T-helper 17 cell (primary cell): ENCODE measurements at regions not wholly inside any gene's neighbourhood (a gene's known extent, or its start where the extent isn't known, plus 50 kb on each side); places are given as distances from the start of the nearest gene placed in this dataset.

Source experiments
- ATAC-seq: fragments of 150-1000 bp; cut with Tn5 transposase; 2 replicates; pipeline ENCODE4 v1.10.0; 2021; ENCODE audit warnings: mild to moderate bottlenecking, moderate library complexity
- DNase-seq, 3 donors: peaks; one replicate each; pipeline versions ENCODE4 v3.0.0 to v3.0.0-alpha.2; 2020 to 2021
- H3K9me3 ChIP-seq: one replicate; pipeline ENCODE4 v1.7.0; 2013; ENCODE audit warnings: low read length, mild to moderate bottlenecking; ENCODE audit not compliant: control insufficient read depth, poor library complexity, severe bottlenecking
- H3K27ac Mint-ChIP-seq: one replicate; pipeline ENCODE4 v1.8.0; 2022; ENCODE audit warnings: mild to moderate bottlenecking, moderate library complexity, mixed read lengths
- H3K27me3 Mint-ChIP-seq: one replicate; pipeline ENCODE4 v1.8.0; 2022; ENCODE audit warnings: mixed read lengths
- H3K36me3 Mint-ChIP-seq: one replicate; pipeline ENCODE4 v1.8.0; 2022; ENCODE audit warnings: low read depth, mixed read lengths
- H3K4me1 Mint-ChIP-seq: one replicate; pipeline ENCODE4 v1.8.0; 2022; ENCODE audit warnings: mild to moderate bottlenecking, mixed read lengths
- H3K4me3 Mint-ChIP-seq: one replicate; pipeline ENCODE4 v1.8.0; 2022; ENCODE audit warnings: mild to moderate bottlenecking, moderate library complexity, mixed read lengths

DNA sequence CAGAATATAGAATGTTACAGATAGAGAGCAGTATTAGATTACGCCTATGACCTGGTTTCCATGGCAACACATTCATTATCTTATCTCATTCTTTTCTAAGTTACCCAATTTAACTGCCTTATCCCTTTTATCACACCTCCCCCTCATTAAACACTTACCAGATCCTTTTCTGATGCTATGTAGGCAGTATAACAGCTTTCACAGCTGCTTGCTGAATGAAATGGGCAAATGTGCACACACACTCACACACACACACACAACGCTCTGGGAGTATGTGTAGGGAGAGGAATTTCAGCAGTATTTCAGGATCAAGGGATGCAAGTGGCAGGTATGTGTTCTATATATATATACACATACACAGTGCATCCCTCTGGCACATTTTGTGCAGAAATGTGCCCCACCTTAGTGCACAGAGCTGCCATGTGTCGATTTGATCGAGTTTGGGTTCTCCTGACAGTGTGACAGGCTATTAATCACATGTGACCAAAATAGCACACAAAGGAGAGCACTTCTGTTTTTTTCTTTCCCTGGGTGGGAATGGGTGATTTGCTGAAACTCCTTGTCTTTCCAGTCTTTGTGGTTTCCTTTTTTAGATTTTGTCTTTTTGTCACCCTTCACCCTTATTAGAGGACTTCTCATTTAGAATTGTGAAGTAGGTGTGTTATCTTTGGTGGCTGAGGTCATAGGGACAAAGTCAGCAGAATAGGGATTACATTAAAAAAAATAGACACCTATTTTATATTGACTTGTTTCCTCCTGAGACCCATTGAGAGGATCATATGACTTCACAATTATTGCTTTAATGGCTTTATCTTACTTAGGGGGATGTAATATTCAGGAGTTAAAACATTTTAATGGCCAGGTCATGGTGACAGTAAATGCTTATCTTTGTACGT lies 553.7 kb downstream of the PDCD6IP start:
- no peak for ATAC-seq
- Mint-ChIP-seq H3K27me3 (no peaks in the 10 kb centered on the region), H3K4me1 (no peaks in the 10 kb centered on the region), H3K36me3 (no peaks in the 10 kb centered on the region), H3K4me3 (no peak overlapping the region), H3K27ac (no peak overlapping the region)
- no peak for DNase-seq
- H3K9me3 ChIP-seq, result no peaks in the 10 kb centered on the region

DNA sequence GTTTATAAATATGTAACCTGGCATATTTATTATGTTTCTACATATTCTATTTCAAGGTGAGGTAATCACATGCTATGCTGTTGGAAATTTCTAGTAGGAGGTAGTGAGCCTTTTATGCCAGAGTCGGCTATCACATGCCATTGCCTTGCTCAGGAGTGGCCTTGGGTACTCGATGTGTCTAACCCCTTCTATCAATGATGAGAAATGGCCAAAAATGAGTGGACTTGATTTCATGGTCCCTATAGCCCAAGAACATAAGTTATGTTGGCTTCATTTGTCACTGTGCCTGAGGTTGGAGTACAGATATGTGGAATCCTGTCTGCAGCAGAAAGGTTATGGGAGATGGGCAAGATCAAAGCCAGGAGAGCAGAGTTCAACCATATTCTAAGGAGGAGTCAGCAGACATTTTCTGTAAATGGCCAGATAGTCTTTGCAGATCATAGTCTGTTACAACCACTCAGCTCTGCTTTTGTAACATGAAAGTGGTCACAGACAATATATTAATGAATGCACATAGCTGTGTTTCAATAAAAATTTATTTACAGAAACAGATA lies 554.4 kb downstream of the PDCD6IP start:
- no peaks in the 10 kb centered on the region for H3K9me3 ChIP-seq
- Mint-ChIP-seq H3K27ac (no peak overlapping the region), H3K4me3 (no peak overlapping the region), H3K36me3 (no peaks in the 10 kb centered on the region), H3K4me1 (no peaks in the 10 kb centered on the region), H3K27me3 (no peaks in the 10 kb centered on the region)
- ATAC-seq, result no peak
- no peak for DNase-seq

DNA sequence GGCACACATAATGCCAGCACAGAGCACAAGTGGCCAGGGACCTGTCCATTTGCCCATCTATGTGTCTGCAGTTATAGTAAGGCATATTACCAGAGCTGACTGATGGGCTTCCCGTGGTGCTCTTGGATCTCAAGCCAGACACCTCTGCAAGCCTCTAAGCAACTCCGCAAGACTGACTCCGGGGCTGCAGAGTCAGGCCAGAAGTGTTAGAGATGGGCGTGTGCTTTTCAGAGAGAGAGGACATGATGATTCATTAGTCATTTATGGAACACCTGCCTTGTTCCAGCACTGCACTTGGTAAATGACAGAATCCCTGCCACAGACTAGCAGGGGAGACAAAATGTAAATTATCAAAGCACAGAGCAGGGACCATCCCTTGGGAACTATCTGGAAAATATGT lies 559.0 kb downstream of the PDCD6IP start:
- Mint-ChIP-seq H3K27ac (no peak overlapping the region), H3K4me3 (no peak overlapping the region), H3K27me3 (no peaks in the 10 kb centered on the region), H3K36me3 (no peaks in the 10 kb centered on the region), H3K4me1 (no peaks in the 10 kb centered on the region)
- no peaks in the 10 kb centered on the region for H3K9me3 ChIP-seq
- ATAC-seq (no peak), DNase-seq (no peak)

DNA sequence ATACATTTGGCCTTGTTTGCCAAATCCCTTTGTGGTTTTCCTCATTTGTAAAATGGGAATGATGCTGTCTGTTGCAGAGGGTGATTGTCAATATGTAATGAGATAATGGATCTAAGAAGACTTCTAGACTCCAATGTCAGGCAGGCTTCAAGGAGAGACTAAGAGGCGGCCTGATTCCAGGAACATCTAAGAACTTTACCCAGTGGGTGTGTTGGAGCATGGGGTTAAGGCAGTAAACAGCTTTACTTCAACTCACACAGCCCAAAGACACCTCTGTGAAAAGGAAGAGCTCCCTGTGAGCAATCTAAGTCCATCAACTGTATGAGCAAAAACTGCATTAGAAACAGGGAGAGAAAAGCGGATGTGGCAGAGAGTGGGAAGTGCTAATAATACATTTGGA lies 560.6 kb downstream of the PDCD6IP start:
- no peaks in the 10 kb centered on the region for H3K4me1 Mint-ChIP-seq
- no peak overlapping the region for H3K4me3 Mint-ChIP-seq
- DNase-seq, result no peak
- H3K36me3 Mint-ChIP-seq, result no peaks in the 10 kb centered on the region
- no peaks in the 10 kb centered on the region for H3K27me3 Mint-ChIP-seq
- no peak for ATAC-seq
- no peak overlapping the region for H3K27ac Mint-ChIP-seq
- no peaks in the 10 kb centered on the region for H3K9me3 ChIP-seq

- no peaks in the 10 kb centered on the region for H3K36me3 Mint-ChIP-seq
- H3K27ac Mint-ChIP-seq, result no peak overlapping the region
- H3K4me3 Mint-ChIP-seq, result no peak overlapping the region
- H3K4me1 Mint-ChIP-seq, result no peaks in the 10 kb centered on the region
- no peak for ATAC-seq
- no peak for DNase-seq
- H3K27me3 Mint-ChIP-seq, result no peaks in the 10 kb centered on the region
- no peaks in the 10 kb centered on the region for H3K9me3 ChIP-seq
Measured at GRCh38 chr3:34360713-34361112, 562.3 kb downstream of the PDCD6IP start.

GRCh38 chr3:34361921-34362320 lies 563.5 kb downstream of the PDCD6IP start:
- Mint-ChIP-seq H3K4me1 (no peaks in the 10 kb centered on the region), H3K4me3 (no peak overlapping the region), H3K27me3 (no peaks in the 10 kb centered on the region), H3K27ac (no peak overlapping the region), H3K36me3 (no peaks in the 10 kb centered on the region)
- ATAC-seq (no peak), DNase-seq (no peak)
- no peaks in the 10 kb centered on the region for H3K9me3 ChIP-seq

- no peak for ATAC-seq
- Mint-ChIP-seq H3K27ac (no peak overlapping the region), H3K4me1 (no peaks in the 10 kb centered on the region), H3K4me3 (no peak overlapping the region), H3K27me3 (no peaks in the 10 kb centered on the region), H3K36me3 (no peaks in the 10 kb centered on the region)
- DNase-seq, result no peak
- no peaks in the 10 kb centered on the region for H3K9me3 ChIP-seq
Measured at GRCh38 chr3:34362910-34363309, 564.5 kb downstream of the PDCD6IP start.

DNA sequence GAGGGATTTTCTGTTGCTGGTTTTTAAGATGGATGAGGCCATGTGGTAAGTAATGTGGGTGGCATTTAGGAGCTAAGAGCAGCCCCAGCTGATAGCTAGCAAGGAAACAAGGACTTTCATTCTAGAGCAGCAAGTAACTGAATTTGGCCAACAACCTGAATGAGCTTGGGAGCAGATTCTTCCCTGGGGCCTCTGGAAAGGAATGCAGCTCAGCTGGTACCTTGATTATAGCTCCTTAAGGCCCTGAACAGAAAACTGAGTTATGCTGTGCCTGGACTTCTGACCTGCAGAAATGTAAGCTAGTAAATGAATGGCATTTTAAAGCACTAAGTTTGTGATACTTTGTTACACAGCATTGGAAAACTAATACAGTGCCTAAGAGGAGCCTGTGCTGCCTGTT lies 565.5 kb downstream of the PDCD6IP start:
- Mint-ChIP-seq H3K4me1 (no peaks in the 10 kb centered on the region), H3K27ac (no peak overlapping the region), H3K4me3 (no peak overlapping the region), H3K36me3 (no peaks in the 10 kb centered on the region), H3K27me3 (no peaks in the 10 kb centered on the region)
- no peak for DNase-seq
- no peaks in the 10 kb centered on the region for H3K9me3 ChIP-seq
- no peak for ATAC-seq

GRCh38 chr3:34364335-34364734 lies 565.9 kb downstream of the PDCD6IP start:
- Mint-ChIP-seq H3K27ac (no peak overlapping the region), H3K4me3 (no peak overlapping the region), H3K4me1 (no peaks in the 10 kb centered on the region), H3K36me3 (no peaks in the 10 kb centered on the region), H3K27me3 (no peaks in the 10 kb centered on the region)
- no peaks in the 10 kb centered on the region for H3K9me3 ChIP-seq
- ATAC-seq (no peak), DNase-seq (no peak)

GRCh38 chr3:34365231-34365630 lies 566.8 kb downstream of the PDCD6IP start:
- H3K9me3 ChIP-seq, result no peaks in the 10 kb centered on the region
- H3K27ac Mint-ChIP-seq, result no peak overlapping the region
- H3K27me3 Mint-ChIP-seq, result no peaks in the 10 kb centered on the region
- ATAC-seq, result no peak
- no peaks in the 10 kb centered on the region for H3K4me1 Mint-ChIP-seq
- H3K4me3 Mint-ChIP-seq, result no peak overlapping the region
- H3K36me3 Mint-ChIP-seq, result no peaks in the 10 kb centered on the region
- DNase-seq, result no peak

DNA sequence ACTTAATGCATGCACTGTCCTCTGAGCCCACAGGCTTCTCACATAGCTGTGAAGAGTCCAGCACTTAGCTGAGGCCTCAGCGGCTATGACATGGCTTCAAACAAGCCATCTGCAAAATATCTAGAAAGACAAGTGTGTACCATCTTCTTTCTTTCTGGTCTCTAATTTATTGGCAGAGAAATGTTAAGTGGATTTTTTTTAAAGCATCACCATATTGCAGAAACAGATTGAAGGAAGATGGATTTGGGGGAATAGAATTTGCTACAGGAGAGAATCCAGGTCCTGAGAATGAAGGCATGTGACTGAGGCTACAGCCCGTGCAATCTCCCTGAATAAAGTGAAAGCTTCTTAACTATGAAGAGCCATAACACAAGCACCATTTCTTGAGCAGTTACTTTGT lies 567.3 kb downstream of the PDCD6IP start:
- ATAC-seq (no peak), DNase-seq (no peak)
- Mint-ChIP-seq H3K4me3 (no peak overlapping the region), H3K36me3 (no peaks in the 10 kb centered on the region), H3K27me3 (no peaks in the 10 kb centered on the region), H3K4me1 (no peaks in the 10 kb centered on the region), H3K27ac (no peak overlapping the region)
- H3K9me3 ChIP-seq, result no peaks in the 10 kb centered on the region

DNA sequence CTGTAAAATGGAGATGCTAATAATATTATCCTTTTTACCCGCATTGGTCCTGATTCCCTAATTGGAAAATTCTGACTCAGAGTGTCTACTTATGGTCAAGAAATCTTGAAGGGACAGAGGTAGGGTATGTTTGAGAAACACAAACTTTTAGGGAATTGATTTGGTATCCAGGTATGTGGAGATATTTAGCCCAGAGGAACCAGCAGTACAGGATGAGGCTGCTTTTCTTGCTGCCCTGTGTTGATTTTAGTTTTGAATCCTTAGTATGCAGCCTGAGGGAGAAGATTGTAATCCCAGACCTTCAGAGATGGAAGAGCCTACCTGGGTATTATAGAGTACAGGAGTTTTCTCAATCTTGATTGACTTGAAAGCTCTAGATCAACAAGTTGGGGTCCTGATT lies 569.1 kb downstream of the PDCD6IP start:
- Mint-ChIP-seq H3K4me1 (no peaks in the 10 kb centered on the region), H3K4me3 (no peak overlapping the region), H3K27ac (no peak overlapping the region)

GRCh38 chr3:34374521-34374920 lies 576.1 kb downstream of the PDCD6IP start:
- H3K27ac Mint-ChIP-seq, result no peak overlapping the region
- DNase-seq (no peak), ATAC-seq (no peak)
- no peaks in the 10 kb centered on the region for H3K27me3 Mint-ChIP-seq
- H3K4me1 Mint-ChIP-seq, result no peaks in the 10 kb centered on the region
- no peaks in the 10 kb centered on the region for H3K9me3 ChIP-seq
- H3K4me3 Mint-ChIP-seq, result no peak overlapping the region
- H3K36me3 Mint-ChIP-seq, result no peaks in the 10 kb centered on the region

More for the DNA sequence above, 569.1 kb downstream of the PDCD6IP start:
- no peaks in the 10 kb centered on the region for H3K36me3 Mint-ChIP-seq
- no peak for ATAC-seq
- no peak for DNase-seq
- H3K27me3 Mint-ChIP-seq, result no peaks in the 10 kb centered on the region
- H3K9me3 ChIP-seq, result no peaks in the 10 kb centered on the region

GRCh38 chr3:34376691-34377090 lies 578.3 kb downstream of the PDCD6IP start:
- no peak overlapping the region for H3K27ac Mint-ChIP-seq
- H3K9me3 ChIP-seq, result no peaks in the 10 kb centered on the region
- no peak for ATAC-seq
- no peak for DNase-seq
- H3K36me3 Mint-ChIP-seq, result no peaks in the 10 kb centered on the region
- H3K27me3 Mint-ChIP-seq, result no peaks in the 10 kb centered on the region
- H3K4me1 Mint-ChIP-seq, result no peaks in the 10 kb centered on the region
- no peak overlapping the region for H3K4me3 Mint-ChIP-seq
